ENCODE measurements at regions not wholly inside any gene's neighbourhood (a gene's known extent, or its start where the extent isn't known, plus 50 kb on each side); places are given as distances from the start of the nearest gene placed in this dataset.
"Not testable (repeated sequence)": the region's sequence is repeated elsewhere in the genome, so short reads cannot be mapped to it uniquely, and the experiment has no call there.

GRCh38 chr4:131749224-131749623, 1399.9 kb upstream of the PCDH10 start:
- not testable (repeated sequence) for TF ChIP-seq SUZ12 (IDR thresholded peaks at IDR 0.05); ELF4 (IDR thresholded peaks at IDR 0.05); SP1 (IDR thresholded peaks at IDR 0.05); L3MBTL2 (conservative IDR thresholded peaks at IDR 0.05)

Data from HEK293T (cell line).